ENCODE measurements at regions not wholly inside any gene's neighbourhood (a gene's known extent, or its start where the extent isn't known, plus 50 kb on each side); places are given as distances from the start of the nearest gene placed in this dataset.

GRCh38 chr4:124591637-124592036 lies 120.9 kb downstream of the ANKRD50 start:
- DNase-seq, result no peak
- TF ChIP-seq, protein P1, sequence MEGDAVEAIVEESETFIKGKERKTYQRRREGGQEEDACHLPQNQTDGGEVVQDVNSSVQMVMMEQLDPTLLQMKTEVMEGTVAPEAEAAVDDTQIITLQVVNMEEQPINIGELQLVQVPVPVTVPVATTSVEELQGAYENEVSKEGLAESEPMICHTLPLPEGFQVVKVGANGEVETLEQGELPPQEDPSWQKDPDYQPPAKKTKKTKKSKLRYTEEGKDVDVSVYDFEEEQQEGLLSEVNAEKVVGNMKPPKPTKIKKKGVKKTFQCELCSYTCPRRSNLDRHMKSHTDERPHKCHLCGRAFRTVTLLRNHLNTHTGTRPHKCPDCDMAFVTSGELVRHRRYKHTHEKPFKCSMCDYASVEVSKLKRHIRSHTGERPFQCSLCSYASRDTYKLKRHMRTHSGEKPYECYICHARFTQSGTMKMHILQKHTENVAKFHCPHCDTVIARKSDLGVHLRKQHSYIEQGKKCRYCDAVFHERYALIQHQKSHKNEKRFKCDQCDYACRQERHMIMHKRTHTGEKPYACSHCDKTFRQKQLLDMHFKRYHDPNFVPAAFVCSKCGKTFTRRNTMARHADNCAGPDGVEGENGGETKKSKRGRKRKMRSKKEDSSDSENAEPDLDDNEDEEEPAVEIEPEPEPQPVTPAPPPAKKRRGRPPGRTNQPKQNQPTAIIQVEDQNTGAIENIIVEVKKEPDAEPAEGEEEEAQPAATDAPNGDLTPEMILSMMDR (IDR thresholded peaks at IDR 0.05), result no peak
- Mint-ChIP-seq H3K4me3 (no peak overlapping the region), H3K4me1 (ENCODE audit: low read depth) (no peaks in the 10 kb centered on the region), H3K27ac (no peak overlapping the region), H3K27me3 (ENCODE audit: insufficient read depth) (no peaks in the 10 kb centered on the region), H3K9me3 (no peaks in the 10 kb centered on the region), H3K36me3 (ENCODE audit: low read depth) (no peaks in the 10 kb centered on the region; the same call in 1 of the 2 replicates)

GRCh38 chr4:124593494-124593893 lies 119.0 kb downstream of the ANKRD50 start:
- Mint-ChIP-seq H3K4me1 (ENCODE audit: low read depth) (no peaks in the 10 kb centered on the region), H3K9me3 (no peaks in the 10 kb centered on the region), H3K27ac (no peak overlapping the region), H3K36me3 (ENCODE audit: low read depth) (no peaks in the 10 kb centered on the region), H3K4me3 (no peak overlapping the region), H3K27me3 (ENCODE audit: insufficient read depth) (no peaks in the 10 kb centered on the region)
- no peak for DNase-seq
- TF ChIP-seq, protein P1 (IDR thresholded peaks at IDR 0.05), result no peak

DNA sequence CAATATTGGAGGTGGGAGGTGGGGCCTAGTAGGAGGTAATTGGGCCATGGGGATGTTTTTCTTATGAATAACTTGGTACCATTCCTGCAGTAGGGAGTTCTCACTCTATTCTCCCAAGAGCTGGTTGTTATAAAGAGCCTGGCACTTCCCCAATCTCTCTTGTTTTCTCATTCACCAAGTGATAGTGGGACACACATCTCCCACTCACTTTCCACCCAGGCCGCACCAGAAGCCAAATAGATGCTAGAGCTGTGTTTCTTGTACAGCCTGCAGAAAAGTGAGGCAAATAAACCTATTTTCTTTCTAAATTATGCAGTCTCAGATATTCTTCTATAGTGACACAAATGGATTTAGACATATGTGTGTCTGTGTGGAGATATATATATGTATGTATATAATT lies 117.6 kb downstream of the ANKRD50 start:
- no peak overlapping the region for H3K27ac Mint-ChIP-seq
- H3K9me3 Mint-ChIP-seq, result no peaks in the 10 kb centered on the region
- TF ChIP-seq, protein P1 (IDR thresholded peaks at IDR 0.05), result no peak
- no peaks in the 10 kb centered on the region for H3K27me3 Mint-ChIP-seq (ENCODE audit: insufficient read depth)
- no peak overlapping the region for H3K4me3 Mint-ChIP-seq
- no peaks in the 10 kb centered on the region for H3K4me1 Mint-ChIP-seq (ENCODE audit: low read depth)
- H3K36me3 Mint-ChIP-seq (ENCODE audit: low read depth), result no peaks in the 10 kb centered on the region
- DNase-seq, result no peak

DNA sequence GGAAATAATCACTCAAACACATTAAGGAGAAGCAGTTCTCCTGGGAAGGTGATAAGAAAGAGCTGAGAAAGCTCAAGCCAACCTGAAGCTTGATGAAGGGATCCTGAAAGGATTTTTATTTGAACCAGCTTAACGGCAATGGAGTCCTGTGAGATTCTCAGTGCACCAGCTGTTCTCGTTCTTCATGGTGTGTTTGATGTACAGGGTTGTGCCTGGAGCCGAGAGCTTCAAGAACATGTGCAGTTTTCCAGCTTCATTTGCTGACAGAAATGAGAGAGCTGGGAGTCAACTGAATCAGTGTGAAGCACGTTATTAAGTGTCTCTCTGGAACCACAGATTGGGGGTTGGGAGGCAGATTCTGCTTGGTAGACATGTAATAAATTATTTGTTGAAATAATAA lies 115.7 kb downstream of the ANKRD50 start:
- Mint-ChIP-seq H3K9me3 (no peaks in the 10 kb centered on the region), H3K4me1 (ENCODE audit: low read depth) (no peaks in the 10 kb centered on the region), H3K36me3 (ENCODE audit: low read depth) (no peaks in the 10 kb centered on the region), H3K4me3 (no peak overlapping the region), H3K27me3 (ENCODE audit: insufficient read depth) (no peaks in the 10 kb centered on the region), H3K27ac (no peak overlapping the region)
- no peak for DNase-seq
- TF ChIP-seq, protein P1 (IDR thresholded peaks at IDR 0.05), result no peak

DNA sequence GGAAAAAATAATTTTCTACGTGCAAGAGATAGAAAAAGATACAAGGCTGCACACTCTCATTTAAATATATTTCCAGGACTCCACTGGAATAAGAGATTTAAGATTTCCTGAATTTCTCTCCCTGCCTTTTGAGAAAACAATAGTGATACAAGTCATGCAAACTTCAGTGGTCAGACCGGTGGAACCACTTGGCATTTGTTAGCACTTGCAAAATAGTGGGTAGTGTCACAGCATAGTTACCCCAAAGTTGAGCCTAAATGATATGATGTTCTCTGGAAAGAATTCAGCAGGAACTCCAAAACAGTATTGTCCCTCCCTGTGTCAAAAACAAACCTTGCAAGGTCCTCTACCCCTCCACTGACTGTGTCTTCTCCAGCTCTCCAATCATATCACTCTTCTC lies 102.3 kb downstream of the ANKRD50 start:
- H3K4me3 Mint-ChIP-seq, result no peak overlapping the region
- peaks cover 2% of the 10 kb centered on the region; the same call in 1 of the 2 replicates for H3K27me3 Mint-ChIP-seq (ENCODE audit: insufficient read depth)
- DNase-seq, result no peak
- H3K27ac Mint-ChIP-seq, result no peak overlapping the region
- TF ChIP-seq, protein P1 (IDR thresholded peaks at IDR 0.05), result no peak
- H3K4me1 Mint-ChIP-seq (ENCODE audit: low read depth), result no peaks in the 10 kb centered on the region
- no peaks in the 10 kb centered on the region for H3K9me3 Mint-ChIP-seq
- no peaks in the 10 kb centered on the region for H3K36me3 Mint-ChIP-seq (ENCODE audit: low read depth)
